GM23338 (cell line): ENCODE measurements at regions not wholly inside any gene's neighbourhood (a gene's known extent, or its start where the extent isn't known, plus 50 kb on each side); places are given as distances from the start of the nearest gene placed in this dataset.

Experiments used
- CREB1 ChIP-seq: fragments of 250-450 bp; sonication (Bioruptor Pico); IDR thresholded peaks from 2 replicates; pipeline ENCODE4 v1.5.0; 2020; ENCODE audit warnings: low read depth, mild to moderate bottlenecking, moderate library complexity
- EZH2 ChIP-seq: fragments of 200-600 bp; sonication (generic); IDR thresholded peaks from one replicate; pipeline ENCODE4 v1.8.0; 2017; ENCODE audit warnings: antibody characterized with exemption, mild to moderate bottlenecking, low read depth; ENCODE audit not compliant: unreplicated experiment
- EZH2phosphoT487 ChIP-seq: fragments of 200-600 bp; sonication (generic); IDR thresholded peaks from one replicate; pipeline ENCODE4 v1.8.1; 2018; ENCODE audit warnings: antibody characterized with exemption; ENCODE audit not compliant: unreplicated experiment
- JUNB ChIP-seq: IDR thresholded peaks from one replicate; pipeline ENCODE4 v1.6.1; 2016; ENCODE audit warnings: antibody characterized with exemption; ENCODE audit not compliant: unreplicated experiment
- NANOG ChIP-seq: IDR thresholded peaks from 2 replicates; pipeline ENCODE4 v1.6.1; 2016; ENCODE audit warnings: antibody characterized with exemption, borderline replicate concordance
- POLR2AphosphoS5 ChIP-seq: IDR thresholded peaks from 2 replicates; pipeline ENCODE4 v1.6.1; 2016; ENCODE audit warnings: antibody characterized with exemption, low read depth
- STAT1 ChIP-seq: IDR thresholded peaks from one replicate; pipeline ENCODE4 v1.6.1; 2016; ENCODE audit warnings: antibody characterized with exemption; ENCODE audit not compliant: unreplicated experiment
- ZNF114 ChIP-seq: fragments of 250-450 bp; sonication (Bioruptor Pico); IDR thresholded peaks from 2 replicates; pipeline ENCODE4 v1.5.0; 2020; ENCODE audit warnings: mild to moderate bottlenecking, moderate library complexity
- ZNF331 ChIP-seq: fragments of 250-450 bp; sonication (Bioruptor Pico); IDR thresholded peaks from 2 replicates; pipeline ENCODE4 v1.5.0; 2020; ENCODE audit warnings: low read depth, mild to moderate bottlenecking, moderate library complexity
- TF ChIP-seq, protein P1 (sequence below), 2 experiments: fragments of 200-600 bp in 1 of 2; sonication (generic) in 1 of 2; conservative IDR thresholded peaks; 2 replicates each; pipeline versions ENCODE4 v1.5.1 to v1.6.1; 2016 to 2017; ENCODE audit warnings: antibody characterized with exemption in 2 of 2, low read depth in 2 of 2, mild to moderate bottlenecking in 2 of 2, moderate library complexity in 1 of 2
- TF ChIP-seq, protein P2 (sequence below): IDR thresholded peaks from one replicate; pipeline ENCODE4 v1.6.1; 2018; ENCODE audit warnings: antibody characterized with exemption; ENCODE audit not compliant: unreplicated experiment
- TF ChIP-seq, protein P3 (sequence below): IDR thresholded peaks from 2 replicates; pipeline ENCODE4 v1.6.1; 2016; ENCODE audit warnings: antibody characterized with exemption
- TF ChIP-seq, protein P4 (sequence below): fragments of 250-450 bp; sonication (Bioruptor Pico); IDR thresholded peaks from 2 replicates; pipeline ENCODE4 v1.5.0; 2020; ENCODE audit warnings: mild to moderate bottlenecking, moderate library complexity

DNA sequence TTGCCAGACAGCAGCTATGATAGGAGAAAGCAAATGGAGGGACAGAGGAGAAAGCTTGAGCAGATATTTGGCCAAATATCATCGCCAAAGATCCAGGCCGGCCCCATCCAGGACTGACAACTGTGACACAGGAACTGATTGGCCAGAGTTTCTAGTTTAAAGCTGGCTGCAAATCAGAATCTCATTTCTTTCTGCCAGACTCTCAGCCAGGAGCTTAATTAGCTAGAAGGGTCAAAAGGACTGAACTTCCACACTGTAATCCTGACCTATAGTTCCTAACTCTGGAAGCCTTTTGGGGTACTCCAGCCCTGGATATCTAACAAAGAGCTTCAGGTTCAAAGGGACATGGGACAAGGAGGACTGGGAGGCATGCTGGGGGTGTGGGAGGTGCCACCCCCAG lies 106.7 kb upstream of the GNG12 start:
- TF ChIP-seq EZH2phosphoT487 (no peak), POLR2AphosphoS5 (no peak), EZH2 (no peak), STAT1 (no peak), JUNB (no peak), NANOG (no peak), ZNF331 (CRISPR knock-in tag) (no peak), ZNF114 (CRISPR knock-in tag) (no peak), CREB1 (CRISPR knock-in tag) (no peak)
- TF ChIP-seq, protein P1, sequence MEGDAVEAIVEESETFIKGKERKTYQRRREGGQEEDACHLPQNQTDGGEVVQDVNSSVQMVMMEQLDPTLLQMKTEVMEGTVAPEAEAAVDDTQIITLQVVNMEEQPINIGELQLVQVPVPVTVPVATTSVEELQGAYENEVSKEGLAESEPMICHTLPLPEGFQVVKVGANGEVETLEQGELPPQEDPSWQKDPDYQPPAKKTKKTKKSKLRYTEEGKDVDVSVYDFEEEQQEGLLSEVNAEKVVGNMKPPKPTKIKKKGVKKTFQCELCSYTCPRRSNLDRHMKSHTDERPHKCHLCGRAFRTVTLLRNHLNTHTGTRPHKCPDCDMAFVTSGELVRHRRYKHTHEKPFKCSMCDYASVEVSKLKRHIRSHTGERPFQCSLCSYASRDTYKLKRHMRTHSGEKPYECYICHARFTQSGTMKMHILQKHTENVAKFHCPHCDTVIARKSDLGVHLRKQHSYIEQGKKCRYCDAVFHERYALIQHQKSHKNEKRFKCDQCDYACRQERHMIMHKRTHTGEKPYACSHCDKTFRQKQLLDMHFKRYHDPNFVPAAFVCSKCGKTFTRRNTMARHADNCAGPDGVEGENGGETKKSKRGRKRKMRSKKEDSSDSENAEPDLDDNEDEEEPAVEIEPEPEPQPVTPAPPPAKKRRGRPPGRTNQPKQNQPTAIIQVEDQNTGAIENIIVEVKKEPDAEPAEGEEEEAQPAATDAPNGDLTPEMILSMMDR (conservative IDR thresholded peaks at IDR 0.05; ENCODE audit: low read depth in 2 of 2): no peak
- TF ChIP-seq, protein P2, sequence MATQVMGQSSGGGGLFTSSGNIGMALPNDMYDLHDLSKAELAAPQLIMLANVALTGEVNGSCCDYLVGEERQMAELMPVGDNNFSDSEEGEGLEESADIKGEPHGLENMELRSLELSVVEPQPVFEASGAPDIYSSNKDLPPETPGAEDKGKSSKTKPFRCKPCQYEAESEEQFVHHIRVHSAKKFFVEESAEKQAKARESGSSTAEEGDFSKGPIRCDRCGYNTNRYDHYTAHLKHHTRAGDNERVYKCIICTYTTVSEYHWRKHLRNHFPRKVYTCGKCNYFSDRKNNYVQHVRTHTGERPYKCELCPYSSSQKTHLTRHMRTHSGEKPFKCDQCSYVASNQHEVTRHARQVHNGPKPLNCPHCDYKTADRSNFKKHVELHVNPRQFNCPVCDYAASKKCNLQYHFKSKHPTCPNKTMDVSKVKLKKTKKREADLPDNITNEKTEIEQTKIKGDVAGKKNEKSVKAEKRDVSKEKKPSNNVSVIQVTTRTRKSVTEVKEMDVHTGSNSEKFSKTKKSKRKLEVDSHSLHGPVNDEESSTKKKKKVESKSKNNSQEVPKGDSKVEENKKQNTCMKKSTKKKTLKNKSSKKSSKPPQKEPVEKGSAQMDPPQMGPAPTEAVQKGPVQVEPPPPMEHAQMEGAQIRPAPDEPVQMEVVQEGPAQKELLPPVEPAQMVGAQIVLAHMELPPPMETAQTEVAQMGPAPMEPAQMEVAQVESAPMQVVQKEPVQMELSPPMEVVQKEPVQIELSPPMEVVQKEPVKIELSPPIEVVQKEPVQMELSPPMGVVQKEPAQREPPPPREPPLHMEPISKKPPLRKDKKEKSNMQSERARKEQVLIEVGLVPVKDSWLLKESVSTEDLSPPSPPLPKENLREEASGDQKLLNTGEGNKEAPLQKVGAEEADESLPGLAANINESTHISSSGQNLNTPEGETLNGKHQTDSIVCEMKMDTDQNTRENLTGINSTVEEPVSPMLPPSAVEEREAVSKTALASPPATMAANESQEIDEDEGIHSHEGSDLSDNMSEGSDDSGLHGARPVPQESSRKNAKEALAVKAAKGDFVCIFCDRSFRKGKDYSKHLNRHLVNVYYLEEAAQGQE: no peak
- TF ChIP-seq, protein P3, sequence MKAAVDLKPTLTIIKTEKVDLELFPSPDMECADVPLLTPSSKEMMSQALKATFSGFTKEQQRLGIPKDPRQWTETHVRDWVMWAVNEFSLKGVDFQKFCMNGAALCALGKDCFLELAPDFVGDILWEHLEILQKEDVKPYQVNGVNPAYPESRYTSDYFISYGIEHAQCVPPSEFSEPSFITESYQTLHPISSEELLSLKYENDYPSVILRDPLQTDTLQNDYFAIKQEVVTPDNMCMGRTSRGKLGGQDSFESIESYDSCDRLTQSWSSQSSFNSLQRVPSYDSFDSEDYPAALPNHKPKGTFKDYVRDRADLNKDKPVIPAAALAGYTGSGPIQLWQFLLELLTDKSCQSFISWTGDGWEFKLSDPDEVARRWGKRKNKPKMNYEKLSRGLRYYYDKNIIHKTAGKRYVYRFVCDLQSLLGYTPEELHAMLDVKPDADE: no peak
- TF ChIP-seq, protein P4, sequence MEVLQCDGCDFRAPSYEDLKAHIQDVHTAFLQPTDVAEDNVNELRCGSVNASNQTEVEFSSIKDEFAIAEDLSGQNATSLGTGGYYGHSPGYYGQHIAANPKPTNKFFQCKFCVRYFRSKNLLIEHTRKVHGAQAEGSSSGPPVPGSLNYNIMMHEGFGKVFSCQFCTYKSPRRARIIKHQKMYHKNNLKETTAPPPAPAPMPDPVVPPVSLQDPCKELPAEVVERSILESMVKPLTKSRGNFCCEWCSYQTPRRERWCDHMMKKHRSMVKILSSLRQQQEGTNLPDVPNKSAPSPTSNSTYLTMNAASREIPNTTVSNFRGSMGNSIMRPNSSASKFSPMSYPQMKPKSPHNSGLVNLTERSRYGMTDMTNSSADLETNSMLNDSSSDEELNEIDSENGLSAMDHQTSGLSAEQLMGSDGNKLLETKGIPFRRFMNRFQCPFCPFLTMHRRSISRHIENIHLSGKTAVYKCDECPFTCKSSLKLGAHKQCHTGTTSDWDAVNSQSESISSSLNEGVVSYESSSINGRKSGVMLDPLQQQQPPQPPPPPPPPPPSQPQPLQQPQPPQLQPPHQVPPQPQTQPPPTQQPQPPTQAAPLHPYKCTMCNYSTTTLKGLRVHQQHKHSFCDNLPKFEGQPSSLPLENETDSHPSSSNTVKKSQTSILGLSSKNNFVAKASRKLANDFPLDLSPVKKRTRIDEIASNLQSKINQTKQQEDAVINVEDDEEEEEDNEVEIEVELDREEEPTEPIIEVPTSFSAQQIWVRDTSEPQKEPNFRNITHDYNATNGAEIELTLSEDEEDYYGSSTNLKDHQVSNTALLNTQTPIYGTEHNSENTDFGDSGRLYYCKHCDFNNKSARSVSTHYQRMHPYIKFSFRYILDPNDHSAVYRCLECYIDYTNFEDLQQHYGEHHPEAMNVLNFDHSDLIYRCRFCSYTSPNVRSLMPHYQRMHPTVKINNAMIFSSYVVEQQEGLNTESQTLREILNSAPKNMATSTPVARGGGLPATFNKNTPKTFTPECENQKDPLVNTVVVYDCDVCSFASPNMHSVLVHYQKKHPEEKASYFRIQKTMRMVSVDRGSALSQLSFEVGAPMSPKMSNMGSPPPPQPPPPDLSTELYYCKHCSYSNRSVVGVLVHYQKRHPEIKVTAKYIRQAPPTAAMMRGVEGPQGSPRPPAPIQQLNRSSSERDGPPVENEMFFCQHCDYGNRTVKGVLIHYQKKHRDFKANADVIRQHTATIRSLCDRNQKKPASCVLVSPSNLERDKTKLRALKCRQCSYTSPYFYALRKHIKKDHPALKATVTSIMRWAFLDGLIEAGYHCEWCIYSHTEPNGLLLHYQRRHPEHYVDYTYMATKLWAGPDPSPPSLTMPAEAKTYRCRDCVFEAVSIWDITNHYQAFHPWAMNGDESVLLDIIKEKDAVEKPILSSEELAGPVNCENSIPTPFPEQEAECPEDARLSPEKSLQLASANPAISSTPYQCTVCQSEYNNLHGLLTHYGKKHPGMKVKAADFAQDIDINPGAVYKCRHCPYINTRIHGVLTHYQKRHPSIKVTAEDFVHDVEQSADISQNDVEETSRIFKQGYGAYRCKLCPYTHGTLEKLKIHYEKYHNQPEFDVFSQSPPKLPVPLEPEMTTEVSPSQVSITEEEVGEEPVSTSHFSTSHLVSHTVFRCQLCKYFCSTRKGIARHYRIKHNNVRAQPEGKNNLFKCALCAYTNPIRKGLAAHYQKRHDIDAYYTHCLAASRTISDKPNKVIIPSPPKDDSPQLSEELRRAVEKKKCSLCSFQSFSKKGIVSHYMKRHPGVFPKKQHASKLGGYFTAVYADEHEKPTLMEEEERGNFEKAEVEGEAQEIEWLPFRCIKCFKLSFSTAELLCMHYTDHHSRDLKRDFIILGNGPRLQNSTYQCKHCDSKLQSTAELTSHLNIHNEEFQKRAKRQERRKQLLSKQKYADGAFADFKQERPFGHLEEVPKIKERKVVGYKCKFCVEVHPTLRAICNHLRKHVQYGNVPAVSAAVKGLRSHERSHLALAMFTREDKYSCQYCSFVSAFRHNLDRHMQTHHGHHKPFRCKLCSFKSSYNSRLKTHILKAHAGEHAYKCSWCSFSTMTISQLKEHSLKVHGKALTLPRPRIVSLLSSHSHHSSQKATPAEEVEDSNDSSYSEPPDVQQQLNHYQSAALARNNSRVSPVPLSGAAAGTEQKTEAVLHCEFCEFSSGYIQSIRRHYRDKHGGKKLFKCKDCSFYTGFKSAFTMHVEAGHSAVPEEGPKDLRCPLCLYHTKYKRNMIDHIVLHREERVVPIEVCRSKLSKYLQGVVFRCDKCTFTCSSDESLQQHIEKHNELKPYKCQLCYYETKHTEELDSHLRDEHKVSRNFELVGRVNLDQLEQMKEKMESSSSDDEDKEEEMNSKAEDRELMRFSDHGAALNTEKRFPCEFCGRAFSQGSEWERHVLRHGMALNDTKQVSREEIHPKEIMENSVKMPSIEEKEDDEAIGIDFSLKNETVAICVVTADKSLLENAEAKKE (CRISPR knock-in tag): no peak
